Smooth muscle cell (in vitro differentiated cells): ENCODE measurements at regions not wholly inside any gene's neighbourhood (a gene's known extent, or its start where the extent isn't known, plus 50 kb on each side); places are given as distances from the start of the nearest gene placed in this dataset.

Experiments used
- DNase-seq: peaks from one replicate; lab custom pipeline; 2025; ENCODE audit not compliant: unreplicated experiment; lab: John Stamatoyannopoulos, UW
- H2AFZ ChIP-seq: fragments of 200-600 bp; sonication (generic); 2 replicates; pipeline ENCODE4 v1.6.0; 2016; ENCODE audit warnings: antibody characterized with exemption, low read depth, mild to moderate bottlenecking
- H3F3A ChIP-seq: fragments of 200-600 bp; sonication (generic); 2 replicates; pipeline ENCODE4 v1.6.0; 2017; ENCODE audit warnings: antibody characterized with exemption, low read depth
- H3K27ac ChIP-seq: fragments of 200-600 bp; sonication (generic); 2 replicates; pipeline ENCODE4 v1.5.1; 2016; ENCODE audit warnings: low read depth, mild to moderate bottlenecking
- H3K27me3 ChIP-seq: fragments of 200-600 bp; sonication (generic); 2 replicates; pipeline ENCODE4 v1.6.1; 2016; ENCODE audit warnings: low read depth, mild to moderate bottlenecking
- H3K36me3 ChIP-seq: fragments of 200-600 bp; sonication (generic); 2 replicates; pipeline ENCODE4 v1.5.1; 2016; ENCODE audit warnings: low read depth
- H3K4me1 ChIP-seq: fragments of 200-600 bp; sonication (generic); 2 replicates; pipeline ENCODE4 v1.5.1; 2016; ENCODE audit warnings: low read depth
- H3K4me2 ChIP-seq: fragments of 200-600 bp; sonication (generic); 2 replicates; pipeline ENCODE4 v1.6.0; 2016; ENCODE audit warnings: mild to moderate bottlenecking
- H3K4me3 ChIP-seq: fragments of 200-600 bp; sonication (generic); 2 replicates; pipeline ENCODE4 v1.5.1; 2016; ENCODE audit warnings: mild to moderate bottlenecking
- H3K79me2 ChIP-seq: fragments of 200-600 bp; sonication (generic); 2 replicates; pipeline ENCODE4 v1.6.0; 2016; ENCODE audit warnings: low read depth, mild to moderate bottlenecking
- H3K9ac ChIP-seq: fragments of 200-600 bp; sonication (generic); 2 replicates; pipeline ENCODE4 v1.6.0; 2016; ENCODE audit warnings: low read depth
- H3K9me3 ChIP-seq: fragments of 200-600 bp; sonication (generic); replicated peaks from 2 replicates; pipeline ENCODE4 v1.5.1; 2016; ENCODE audit warnings: low read depth
- H4K20me1 ChIP-seq: fragments of 200-600 bp; sonication (generic); 2 replicates; pipeline ENCODE4 v1.6.0; 2016; ENCODE audit warnings: low read depth
- WGBS: methylation state at CpG from one replicate; pipeline ENCODE4 v1.1.7; 2016; ENCODE audit warnings: low lambda C conversion rate; 5-methylcytosine and 5-hydroxymethylcytosine counted together
- TF ChIP-seq, protein P1 (sequence below): fragments of 200-600 bp; sonication (generic); IDR thresholded peaks from 2 replicates; pipeline ENCODE4 v1.5.1; 2017; ENCODE audit warnings: borderline replicate concordance, mild to moderate bottlenecking, antibody characterized with exemption; ENCODE audit not compliant: insufficient read depth, poor library complexity, severe bottlenecking

DNA sequence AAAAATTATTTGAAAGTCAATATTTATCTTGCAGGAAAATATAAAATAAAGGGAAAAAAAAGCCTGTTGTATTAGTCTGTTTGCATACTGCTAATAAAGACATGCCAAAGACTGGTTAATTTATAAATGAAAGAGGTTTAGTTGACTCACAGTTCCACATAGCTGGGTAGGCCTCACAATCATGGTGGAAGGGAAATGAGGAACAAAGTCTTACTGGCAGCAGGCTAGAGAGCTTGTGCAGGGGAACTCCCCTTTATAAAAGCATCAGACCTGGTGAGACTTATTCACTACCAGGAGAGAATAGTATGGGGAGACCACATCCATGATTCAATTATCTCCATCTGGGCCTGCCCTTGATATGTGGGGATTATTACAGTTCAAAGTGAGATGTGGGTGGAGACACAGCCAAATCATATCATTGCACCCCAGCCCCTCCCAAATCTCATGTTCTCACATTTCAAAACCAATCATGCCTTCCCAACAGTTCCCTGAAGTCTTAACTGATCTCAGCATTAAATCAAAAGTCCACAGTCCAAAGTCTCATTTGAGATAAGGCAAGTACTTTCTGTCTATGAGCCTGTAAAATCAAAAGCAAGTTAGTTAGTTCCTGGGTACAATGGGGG lies 1416.5 kb upstream of the SPRY2 start:
- H3K9me3 ChIP-seq: no peaks in the 10 kb centered on the region
- no peaks in the 10 kb centered on the region for H3K4me1 ChIP-seq
- H3K79me2 ChIP-seq: no peaks in the 10 kb centered on the region
- H3K4me3 ChIP-seq: no peak overlapping the region
- no peak overlapping the region for H3K4me2 ChIP-seq
- H3K36me3 ChIP-seq: no peaks in the 10 kb centered on the region
- no peak overlapping the region for H3K9ac ChIP-seq
- no peaks in the 10 kb centered on the region for H4K20me1 ChIP-seq
- H3F3A ChIP-seq: no peaks in the 10 kb centered on the region
- no peak for DNase-seq
- H3K27ac ChIP-seq: no peak overlapping the region
- TF ChIP-seq, protein P1, sequence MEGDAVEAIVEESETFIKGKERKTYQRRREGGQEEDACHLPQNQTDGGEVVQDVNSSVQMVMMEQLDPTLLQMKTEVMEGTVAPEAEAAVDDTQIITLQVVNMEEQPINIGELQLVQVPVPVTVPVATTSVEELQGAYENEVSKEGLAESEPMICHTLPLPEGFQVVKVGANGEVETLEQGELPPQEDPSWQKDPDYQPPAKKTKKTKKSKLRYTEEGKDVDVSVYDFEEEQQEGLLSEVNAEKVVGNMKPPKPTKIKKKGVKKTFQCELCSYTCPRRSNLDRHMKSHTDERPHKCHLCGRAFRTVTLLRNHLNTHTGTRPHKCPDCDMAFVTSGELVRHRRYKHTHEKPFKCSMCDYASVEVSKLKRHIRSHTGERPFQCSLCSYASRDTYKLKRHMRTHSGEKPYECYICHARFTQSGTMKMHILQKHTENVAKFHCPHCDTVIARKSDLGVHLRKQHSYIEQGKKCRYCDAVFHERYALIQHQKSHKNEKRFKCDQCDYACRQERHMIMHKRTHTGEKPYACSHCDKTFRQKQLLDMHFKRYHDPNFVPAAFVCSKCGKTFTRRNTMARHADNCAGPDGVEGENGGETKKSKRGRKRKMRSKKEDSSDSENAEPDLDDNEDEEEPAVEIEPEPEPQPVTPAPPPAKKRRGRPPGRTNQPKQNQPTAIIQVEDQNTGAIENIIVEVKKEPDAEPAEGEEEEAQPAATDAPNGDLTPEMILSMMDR: no peak
- H3K27me3 ChIP-seq: no peaks in the 10 kb centered on the region
- no peak overlapping the region for H2AFZ ChIP-seq

DNA sequence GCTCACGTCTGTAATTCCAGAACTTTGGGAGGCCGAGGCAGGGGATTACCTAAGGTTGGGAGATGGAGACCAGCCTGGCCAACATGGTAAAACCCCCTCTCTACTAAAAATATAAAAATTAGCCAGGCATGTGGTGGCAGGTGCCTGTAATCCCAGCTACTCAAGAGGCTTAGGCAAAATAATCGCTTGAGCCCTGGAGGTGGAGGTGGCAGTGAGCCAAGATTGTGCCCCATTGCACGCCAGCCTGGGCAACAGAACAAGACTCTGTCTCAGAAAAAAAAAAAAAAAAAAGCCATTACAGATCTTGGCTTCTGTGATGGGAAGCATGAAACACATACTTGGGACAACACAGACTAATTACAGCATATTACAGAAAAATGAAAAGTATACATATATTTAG lies 1404.5 kb upstream of the SPRY2 start:
- Histone ChIP-seq H3F3A (no peaks in the 10 kb centered on the region), H3K27me3 (no peaks in the 10 kb centered on the region), H3K4me2 (no peak overlapping the region), H3K9ac (no peak overlapping the region), H4K20me1 (no peaks in the 10 kb centered on the region), H3K4me3 (no peak overlapping the region), H3K79me2 (no peaks in the 10 kb centered on the region), H2AFZ (no peak overlapping the region), H3K4me1 (no peaks in the 10 kb centered on the region), H3K27ac (no peak overlapping the region), H3K9me3 (no peaks in the 10 kb centered on the region), H3K36me3 (no peaks in the 10 kb centered on the region)
- TF ChIP-seq, protein P1: no peak
- no peak for DNase-seq
- 95% methylated on average over 4 of the region's 4 CpGs for WGBS

DNA sequence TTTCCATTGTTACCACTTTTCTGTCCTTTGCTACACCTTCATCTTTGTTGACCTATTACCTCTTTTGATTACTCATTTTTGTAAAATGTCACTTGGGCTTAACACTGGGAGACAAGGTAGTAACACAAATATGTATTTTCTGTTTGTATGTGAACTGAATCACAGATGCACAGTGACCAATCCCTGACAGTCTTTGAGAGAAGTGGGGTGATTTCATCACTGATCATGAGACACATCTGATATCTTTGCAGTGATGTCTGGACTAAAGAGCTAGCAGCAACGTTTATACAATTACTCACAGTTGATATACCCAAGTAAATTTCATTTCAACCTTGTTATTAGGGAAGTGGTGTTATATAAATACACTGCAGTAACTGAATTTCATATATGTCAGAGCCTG lies 1397.4 kb upstream of the SPRY2 start:
- Histone ChIP-seq H3K9me3 (no peaks in the 10 kb centered on the region), H3K79me2 (no peaks in the 10 kb centered on the region), H3K36me3 (no peaks in the 10 kb centered on the region), H3F3A (no peaks in the 10 kb centered on the region), H3K4me3 (no peak overlapping the region), H2AFZ (no peak overlapping the region), H4K20me1 (no peaks in the 10 kb centered on the region), H3K4me1 (no peaks in the 10 kb centered on the region), H3K27ac (no peak overlapping the region), H3K9ac (no peak overlapping the region), H3K4me2 (no peak overlapping the region), H3K27me3 (no peaks in the 10 kb centered on the region)
- TF ChIP-seq, protein P1: no peak
- DNase-seq: no peak
- 65% methylated on average over 1 of the region's 1 CpG for WGBS

DNA sequence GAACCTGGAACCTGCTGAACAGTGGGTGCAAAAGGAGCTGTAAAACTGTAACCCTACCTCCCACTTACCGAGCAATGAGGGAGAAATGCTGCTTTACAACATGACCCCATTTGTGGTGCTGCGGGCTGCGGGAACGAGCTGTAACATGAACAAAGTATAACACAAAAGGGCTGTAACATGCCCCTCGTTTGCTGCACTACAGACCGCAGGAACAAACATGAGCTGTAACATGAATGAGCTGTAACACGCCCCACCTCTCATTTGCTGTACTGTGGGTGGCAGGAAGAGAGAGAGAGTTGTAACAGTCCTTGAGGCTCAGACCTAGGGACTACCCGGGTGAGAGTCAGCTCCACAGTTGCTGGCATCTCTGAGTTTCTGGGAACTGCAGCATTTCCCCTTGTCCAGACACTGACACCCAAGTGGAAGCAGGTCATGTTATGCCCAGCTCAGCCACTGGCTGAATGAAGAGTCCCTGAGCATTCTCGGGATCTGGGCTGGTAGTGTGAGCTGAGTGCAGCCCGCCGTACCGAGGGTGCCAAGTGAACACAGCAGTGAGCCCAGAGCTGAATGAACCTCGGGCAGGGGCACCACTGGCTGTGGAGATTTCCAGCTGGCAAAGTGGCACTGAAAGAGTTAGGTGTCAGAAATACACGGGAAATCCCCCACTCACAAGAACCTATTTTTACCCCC lies 1385.3 kb upstream of the SPRY2 start:
- 85% methylated on average over 14 of the region's 14 CpGs for WGBS
- no peak overlapping the region for H3K9ac ChIP-seq
- H3K4me1 ChIP-seq: no peaks in the 10 kb centered on the region
- no peak overlapping the region for H3K4me2 ChIP-seq
- H4K20me1 ChIP-seq: no peaks in the 10 kb centered on the region
- no peak overlapping the region for H2AFZ ChIP-seq
- no peaks in the 10 kb centered on the region for H3K27me3 ChIP-seq
- H3K9me3 ChIP-seq: no peaks in the 10 kb centered on the region
- TF ChIP-seq, protein P1: no peak
- no peak for DNase-seq
- no peaks in the 10 kb centered on the region for H3K36me3 ChIP-seq
- H3K79me2 ChIP-seq: no peaks in the 10 kb centered on the region
- H3F3A ChIP-seq: no peaks in the 10 kb centered on the region
- H3K4me3 ChIP-seq: no peak overlapping the region
- no peak overlapping the region for H3K27ac ChIP-seq
